Stimulated activated CD4-positive, alpha-beta T cell treated with anti-CD3 and anti-CD28 coated beads, Interleukin-4, amount 100 ng/mL, for 4 hours (primary cell): ENCODE measurements at regions not wholly inside any gene's neighbourhood (a gene's known extent, or its start where the extent isn't known, plus 50 kb on each side); places are given as distances from the start of the nearest gene placed in this dataset.

Experiments
- DNase-seq, 2 experiments: peaks; one replicate each; pipeline ENCODE4 v3.0.0-alpha.2; 2020

DNA sequence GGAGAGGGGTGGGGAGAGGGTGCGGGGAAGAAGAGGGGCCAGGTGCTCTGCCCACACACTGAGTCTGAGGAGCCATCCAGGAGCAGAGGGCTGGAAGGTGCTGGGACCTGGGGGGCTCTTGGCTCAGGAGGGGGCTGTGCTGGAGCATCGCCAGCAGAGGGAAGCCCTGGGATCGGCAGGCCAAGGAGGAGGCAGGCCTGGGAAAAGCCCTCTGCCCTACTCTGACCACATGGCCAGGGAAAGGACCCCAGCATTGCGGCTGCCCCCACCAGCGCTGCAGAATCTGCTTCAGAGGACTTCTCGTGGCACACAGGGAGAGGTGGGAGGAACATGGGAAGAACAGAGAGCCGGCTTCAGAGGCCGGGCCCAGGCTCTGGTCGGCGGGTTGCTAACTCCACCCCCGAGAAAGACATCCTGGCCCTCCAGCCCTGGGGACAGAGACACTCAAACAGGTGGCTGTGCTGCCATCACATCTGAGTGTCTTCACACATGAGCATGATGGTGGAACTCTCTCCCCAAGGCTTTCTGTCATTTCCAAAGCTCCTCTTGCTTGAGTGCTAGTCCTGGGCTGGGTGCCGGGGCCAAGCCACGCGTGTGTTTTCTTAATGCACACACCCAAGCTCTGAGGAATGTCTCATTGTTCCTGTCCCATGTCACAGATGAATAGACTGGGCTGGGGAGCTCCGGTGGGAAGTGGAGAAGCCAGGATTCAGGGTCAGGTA, 1378.0 kb downstream of the BRD1 start:
- DNase-seq: no peak

DNA sequence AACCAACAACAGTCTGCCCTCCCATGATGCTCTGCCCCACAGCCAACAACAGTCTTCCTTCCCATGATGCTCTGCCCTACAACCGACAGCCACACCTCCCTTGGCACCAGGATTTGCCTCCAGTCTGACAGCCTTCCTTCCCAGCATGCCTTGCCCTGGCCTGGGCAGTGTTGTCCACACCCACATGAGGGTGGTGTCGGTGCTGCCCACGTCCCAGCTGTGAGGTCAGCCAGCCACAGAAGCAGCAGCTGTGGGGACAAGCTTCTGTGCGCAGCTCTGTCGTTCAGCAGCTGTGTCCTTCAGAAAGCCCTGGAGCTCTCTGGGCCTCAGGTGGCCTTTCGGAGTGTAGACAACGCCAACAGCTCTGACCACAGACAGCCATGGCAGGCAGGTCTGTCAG, 1378.9 kb downstream of the BRD1 start:
- DNase-seq: no peak

DNA sequence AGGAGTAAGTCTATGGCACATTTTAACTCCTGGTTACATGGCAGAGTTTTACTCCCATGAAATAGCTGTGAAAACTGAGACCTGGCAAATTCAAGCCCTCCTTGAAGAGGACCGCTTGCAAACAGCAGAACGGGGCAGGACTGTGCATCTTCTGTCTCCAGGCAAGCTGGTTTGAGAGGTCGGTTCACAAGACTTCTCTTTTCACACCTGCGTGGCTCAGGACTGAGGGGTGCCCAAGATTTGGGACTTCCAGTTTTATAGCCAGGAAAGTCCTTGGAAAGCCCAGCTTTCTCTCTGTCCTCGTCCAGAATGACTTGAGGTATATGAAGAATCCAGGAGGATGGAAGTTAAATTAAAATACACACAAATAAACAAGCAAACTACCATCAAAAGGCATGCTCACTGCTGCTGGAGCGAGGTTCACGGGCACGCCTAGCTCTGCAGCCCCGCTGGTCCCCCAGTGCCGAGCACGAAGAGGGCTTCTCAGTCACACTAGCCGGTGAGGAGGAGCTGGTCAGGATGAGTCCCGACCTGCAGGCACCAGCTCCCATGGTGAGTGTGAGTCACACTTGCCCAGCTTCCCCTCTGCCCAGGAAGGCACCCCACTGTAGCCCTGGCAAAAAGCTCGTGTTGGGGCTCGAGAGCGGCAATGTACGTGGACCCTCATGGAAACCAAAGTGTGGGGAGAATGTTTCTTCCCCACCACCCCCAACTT, 1382.4 kb downstream of the BRD1 start:
- no peak for DNase-seq

DNA sequence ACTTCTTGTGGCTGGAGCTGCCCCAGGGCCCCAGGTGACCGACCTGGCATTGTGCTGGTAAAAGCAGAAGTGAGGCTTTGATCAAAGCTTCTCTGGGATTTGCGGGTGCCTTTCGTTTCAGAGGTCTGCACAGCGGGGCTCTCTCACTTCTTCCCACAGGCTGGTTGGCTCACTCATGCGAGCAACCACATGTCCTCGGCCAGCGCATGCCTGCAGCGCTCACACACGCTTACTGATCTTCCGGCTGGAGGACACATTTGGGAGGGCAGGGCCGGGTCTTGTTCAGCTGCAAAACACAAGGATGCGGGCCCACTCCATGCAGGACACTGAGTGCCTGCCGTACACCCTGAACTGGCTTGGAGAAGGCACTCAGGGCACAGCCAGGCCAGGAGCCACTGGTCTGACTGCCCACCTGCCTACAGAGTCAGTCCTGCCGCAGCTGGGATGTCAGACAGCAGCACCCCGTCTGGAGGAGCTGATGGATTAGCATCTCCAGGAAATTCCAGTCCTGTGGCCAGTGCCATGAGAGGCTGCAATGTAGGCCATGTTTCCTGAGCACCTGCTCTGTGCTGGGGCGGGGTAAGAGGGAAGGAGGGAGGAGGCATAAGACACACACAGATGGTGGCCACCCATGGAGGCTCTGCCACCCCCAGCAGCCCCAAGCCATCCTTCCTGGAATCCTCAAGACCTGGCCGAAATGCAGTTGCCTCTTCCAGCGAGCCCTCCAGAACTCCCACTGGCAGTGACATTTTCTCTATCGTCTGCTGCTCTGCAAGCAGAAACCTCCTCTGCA, 1383.2 kb downstream of the BRD1 start:
- no peak for DNase-seq

DNA sequence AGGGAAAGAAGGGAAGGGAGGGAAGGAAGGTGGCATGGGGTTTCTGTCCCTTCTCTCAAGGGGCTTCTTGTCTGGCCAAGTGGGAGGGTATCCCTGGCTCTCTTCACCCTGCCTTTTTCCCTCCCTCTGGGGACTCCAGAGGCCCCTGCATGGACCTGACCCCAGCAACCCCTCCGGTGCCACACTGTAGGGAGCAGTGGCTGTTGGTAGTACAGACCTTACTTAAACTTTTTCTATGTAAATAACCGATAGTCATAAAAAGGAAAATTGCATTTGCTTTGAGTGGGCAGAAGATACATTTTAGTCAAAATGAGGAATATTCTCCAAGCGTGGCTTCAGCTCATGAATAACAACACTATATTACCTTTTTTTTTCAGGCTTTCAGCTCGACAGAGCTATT, 1384.0 kb downstream of the BRD1 start:
- no peak for DNase-seq

GRCh38 chr22:48442663-48443062, 1385.0 kb downstream of the BRD1 start:
- DNase-seq: no peak

GRCh38 chr22:48441553-48441850, 1386.2 kb downstream of the BRD1 start:
- DNase-seq: no peak

GRCh38 chr22:48440673-48441552, 1386.8 kb downstream of the BRD1 start:
- no peak for DNase-seq

GRCh38 chr22:48440176-48440575, 1387.5 kb downstream of the BRD1 start:
- DNase-seq: no peak

GRCh38 chr22:48439560-48440135, 1388.0 kb downstream of the BRD1 start:
- DNase-seq: no peak

DNA sequence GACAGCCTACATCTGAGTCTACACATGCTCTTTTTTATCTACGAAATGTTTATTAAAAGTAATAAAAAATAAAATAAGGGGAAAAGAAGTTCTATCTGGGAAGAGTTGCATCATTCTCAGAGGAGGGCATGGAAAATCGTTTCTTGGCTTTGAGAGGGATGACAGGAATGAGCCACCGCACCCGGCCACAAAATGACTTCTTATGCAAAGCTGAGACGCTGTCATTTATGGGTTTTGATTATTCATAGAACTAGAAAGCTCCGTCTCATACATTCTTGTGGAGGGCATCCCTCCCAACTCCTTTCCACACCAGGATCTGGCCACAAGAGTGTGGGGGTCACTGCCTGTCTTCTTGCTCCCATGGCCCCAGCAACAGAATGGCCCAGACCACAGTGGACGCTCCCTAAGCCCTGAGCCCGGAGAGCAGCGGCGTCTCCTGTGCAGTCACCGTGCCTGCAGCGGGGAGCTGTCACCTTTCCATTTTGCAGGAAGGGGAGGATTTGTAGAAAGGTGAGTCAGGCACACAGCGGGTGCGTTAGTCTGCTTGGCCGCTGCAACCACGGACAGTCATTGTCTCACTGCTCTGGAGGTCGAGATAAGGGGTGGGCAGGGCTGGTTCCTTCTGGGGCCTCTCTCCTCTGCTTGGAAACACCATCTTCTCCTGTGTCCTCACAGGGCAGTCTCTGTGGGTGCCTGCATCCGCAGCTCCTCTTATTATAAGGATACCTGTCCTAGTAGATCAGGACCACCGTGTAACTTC, 1388.7 kb downstream of the BRD1 start:
- no peak for DNase-seq

DNA sequence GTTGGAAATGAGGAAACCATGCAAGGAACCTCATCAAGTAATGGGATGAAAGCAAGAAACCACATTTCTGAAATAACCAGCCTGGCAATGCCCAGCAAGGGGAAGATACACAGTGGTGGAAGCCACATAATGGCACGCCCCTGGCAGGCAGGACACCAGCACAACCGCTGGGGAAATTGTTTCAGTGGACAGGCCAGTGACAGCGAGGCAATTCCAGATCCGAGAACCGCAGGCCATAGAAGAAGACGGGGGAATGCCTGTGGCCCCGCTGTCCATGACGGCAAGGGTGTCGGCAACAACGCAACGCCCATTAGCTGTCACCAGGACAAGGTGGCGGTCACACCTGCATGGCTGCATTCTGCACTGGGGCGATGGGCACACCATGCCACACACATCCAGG, 1389.6 kb downstream of the BRD1 start:
- DNase-seq: no peak

DNA sequence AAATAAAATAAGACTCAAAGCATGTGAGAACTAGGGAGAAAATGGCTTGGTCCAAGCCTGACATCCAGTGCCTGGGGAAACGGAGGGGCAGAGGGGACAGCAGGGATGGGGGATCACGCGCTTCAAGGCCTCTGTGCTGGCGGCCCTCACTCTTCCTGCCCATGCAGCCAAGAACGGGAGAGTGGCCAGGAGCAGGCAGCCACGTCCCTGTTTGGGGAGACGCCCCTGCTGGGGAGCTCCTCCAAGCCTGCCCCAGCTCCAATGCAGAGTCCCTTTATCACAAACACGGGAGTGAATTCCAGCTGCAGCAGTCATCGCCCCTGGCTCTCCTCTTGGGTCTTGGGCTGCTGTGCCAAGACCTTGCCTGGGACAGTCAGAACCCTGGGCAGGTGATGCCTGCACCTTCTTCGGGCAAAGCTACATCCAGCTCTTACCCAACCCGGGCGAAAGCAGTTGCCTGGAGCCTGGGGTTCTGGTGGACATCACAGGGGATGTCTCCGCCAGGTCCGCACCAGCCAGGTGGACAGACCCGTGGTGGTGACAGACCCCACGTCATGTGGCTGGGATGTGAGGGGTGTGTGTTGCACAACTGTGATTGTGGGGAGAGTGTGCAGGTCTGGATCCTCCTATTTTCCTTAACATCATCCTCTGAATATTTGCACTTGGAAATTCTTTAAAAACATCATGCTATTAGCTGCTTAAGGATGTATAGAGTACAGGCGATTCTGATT, 1391.3 kb downstream of the BRD1 start:
- no peak for DNase-seq

- no peak for DNase-seq
Observed at GRCh38 chr22:48434868-48435250, 1392.8 kb downstream of the BRD1 start.

DNA sequence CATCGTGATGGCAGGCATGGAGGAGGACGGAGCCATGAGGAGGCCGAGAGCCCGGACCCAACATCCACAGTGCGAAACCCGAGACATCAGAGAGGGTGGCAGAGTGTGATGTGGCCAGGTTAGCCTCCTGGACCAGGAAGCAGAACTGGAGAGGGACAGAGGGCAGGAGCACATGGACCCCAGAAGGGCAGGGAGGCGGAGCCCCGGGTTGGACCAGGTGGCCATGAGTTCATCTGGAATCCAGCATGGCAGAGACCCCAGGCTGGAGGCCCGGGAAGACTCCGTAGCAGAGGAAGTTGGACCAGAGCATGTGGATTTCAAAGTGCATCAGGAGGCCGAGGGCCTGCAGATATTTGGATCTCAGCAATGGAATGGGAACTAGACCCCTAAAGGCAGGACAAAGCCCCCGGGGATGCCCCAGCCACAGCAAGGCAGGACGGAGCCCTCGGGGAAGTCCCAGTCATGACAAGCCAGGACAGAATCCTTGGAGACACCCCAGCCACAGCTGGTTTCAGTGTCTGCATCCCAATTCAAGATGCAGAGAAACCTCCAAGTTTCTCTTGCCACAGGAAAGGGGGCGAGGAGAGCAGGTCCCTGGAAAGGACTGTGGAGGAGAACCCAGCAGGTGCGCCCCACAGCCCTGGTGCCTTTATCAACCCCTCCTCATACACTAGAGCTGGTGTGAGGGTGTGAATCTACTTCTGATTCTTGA, 1393.4 kb downstream of the BRD1 start:
- no peak for DNase-seq

GRCh38 chr22:48433647-48434046, 1394.0 kb downstream of the BRD1 start:
- DNase-seq: no peak

GRCh38 chr22:48432781-48433518, 1394.7 kb downstream of the BRD1 start:
- DNase-seq: no peak

- DNase-seq: no peak
Observed at GRCh38 chr22:48431536-48432315, 1395.9 kb downstream of the BRD1 start.

DNA sequence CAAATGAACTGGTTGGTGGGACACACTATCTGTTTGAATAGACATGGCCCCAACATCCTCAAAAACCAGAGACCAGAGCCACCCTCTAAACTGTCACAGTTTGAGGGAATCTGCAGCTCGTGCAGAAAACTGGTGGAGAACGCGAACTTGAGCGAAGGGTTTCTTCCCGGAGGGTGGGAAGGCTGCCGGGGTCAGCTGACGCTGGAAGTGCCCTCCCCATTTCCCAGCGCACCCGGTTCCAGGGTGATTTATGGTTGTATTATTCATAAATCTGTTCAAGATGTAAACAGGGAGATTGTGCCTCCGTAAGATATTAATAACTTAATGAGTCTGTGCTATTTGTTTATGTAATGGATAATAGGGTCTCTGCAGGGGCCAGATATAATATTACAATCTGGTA, 1396.7 kb downstream of the BRD1 start:
- no peak for DNase-seq
